Cerebellar cortex (tissue), 1 donor: ENCODE measurements at regions not wholly inside any gene's neighbourhood (a gene's known extent, or its start where the extent isn't known, plus 50 kb on each side); places are given as distances from the start of the nearest gene placed in this dataset.

Source experiments
- DNase-seq: peaks from one replicate; pipeline ENCODE4 v3.0.0-alpha.2; 2015; ENCODE audit warnings: low spot score

DNA sequence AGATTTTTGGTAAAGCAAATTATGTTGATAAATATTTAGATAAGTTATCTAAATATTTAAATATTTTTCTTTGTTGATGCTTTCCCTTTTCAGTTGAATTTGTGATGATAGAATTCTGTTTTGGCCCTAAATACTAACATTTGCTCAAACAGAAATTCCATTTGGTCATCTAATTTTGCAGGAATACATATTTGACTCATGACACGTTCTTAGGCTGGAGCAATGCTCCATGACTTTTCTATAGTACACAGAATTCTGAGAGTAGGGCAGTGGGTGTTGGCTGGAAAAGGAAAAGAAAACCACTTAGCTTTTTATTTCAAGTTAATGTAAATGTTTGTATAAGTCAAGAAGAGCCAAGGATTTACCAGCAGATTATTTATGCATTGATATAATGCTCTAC, 58.6 kb upstream of the GK2 start:
- no peak for DNase-seq
